B cell (primary cell): ENCODE measurements at regions not wholly inside any gene's neighbourhood (a gene's known extent, or its start where the extent isn't known, plus 50 kb on each side); places are given as distances from the start of the nearest gene placed in this dataset.

Experiments used
- EZH2 ChIP-seq: IDR thresholded peaks from 2 replicates; pipeline ENCODE4 v1.6.1; 2012; ENCODE audit warnings: borderline replicate concordance, low read depth, mild to moderate bottlenecking, moderate library complexity, low read length; ENCODE audit not compliant: insufficient read depth, poor library complexity, severe bottlenecking
- TF ChIP-seq, protein P1 (sequence below): fragments of 200-600 bp; IDR thresholded peaks from one replicate; pipeline ENCODE4 v1.8.0; 2022; ENCODE audit warnings: antibody characterized with exemption, mild to moderate bottlenecking

GRCh38 chr3:70776081-70776480 lies 463.6 kb upstream of the MDFIC2 start:
- TF ChIP-seq, protein P1, sequence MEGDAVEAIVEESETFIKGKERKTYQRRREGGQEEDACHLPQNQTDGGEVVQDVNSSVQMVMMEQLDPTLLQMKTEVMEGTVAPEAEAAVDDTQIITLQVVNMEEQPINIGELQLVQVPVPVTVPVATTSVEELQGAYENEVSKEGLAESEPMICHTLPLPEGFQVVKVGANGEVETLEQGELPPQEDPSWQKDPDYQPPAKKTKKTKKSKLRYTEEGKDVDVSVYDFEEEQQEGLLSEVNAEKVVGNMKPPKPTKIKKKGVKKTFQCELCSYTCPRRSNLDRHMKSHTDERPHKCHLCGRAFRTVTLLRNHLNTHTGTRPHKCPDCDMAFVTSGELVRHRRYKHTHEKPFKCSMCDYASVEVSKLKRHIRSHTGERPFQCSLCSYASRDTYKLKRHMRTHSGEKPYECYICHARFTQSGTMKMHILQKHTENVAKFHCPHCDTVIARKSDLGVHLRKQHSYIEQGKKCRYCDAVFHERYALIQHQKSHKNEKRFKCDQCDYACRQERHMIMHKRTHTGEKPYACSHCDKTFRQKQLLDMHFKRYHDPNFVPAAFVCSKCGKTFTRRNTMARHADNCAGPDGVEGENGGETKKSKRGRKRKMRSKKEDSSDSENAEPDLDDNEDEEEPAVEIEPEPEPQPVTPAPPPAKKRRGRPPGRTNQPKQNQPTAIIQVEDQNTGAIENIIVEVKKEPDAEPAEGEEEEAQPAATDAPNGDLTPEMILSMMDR: no peak
- no peak for TF ChIP-seq EZH2
